GM12801 (cell line): ENCODE measurements at regions not wholly inside any gene's neighbourhood (a gene's known extent, or its start where the extent isn't known, plus 50 kb on each side); places are given as distances from the start of the nearest gene placed in this dataset.

ENCODE experiments used
- TF ChIP-seq, protein P1 (sequence below): IDR thresholded peaks from one replicate; pipeline ENCODE4 v1.5.1; 2011; ENCODE audit warnings: control low read depth; ENCODE audit not compliant: insufficient read length; ENCODE audit errors: extremely low read depth

DNA sequence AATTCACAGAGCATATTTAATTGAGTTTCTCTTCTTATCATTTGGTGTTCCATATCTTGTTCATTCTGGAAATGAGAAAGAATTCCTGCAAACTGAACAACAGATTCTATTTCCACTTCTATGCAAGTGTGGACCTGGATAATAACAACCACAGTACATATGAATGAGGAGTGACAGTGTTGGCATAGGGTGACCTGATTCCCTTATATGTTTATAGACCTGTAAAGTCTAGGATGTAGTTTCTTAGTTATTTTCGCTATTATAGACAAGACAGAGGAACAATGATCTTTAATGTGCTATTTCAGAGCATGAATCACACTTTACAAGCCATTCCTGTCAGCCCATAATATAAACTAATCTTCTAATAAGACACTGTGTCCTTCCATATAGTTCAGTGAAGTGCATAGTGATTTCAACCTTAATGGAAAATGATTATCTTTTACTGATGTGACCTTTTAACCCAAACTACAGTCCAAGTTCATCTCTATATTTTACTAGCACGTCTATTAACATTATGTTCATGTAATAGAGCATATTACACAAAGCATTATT lies 88.2 kb upstream of the FAM174A start:
- TF ChIP-seq, protein P1, sequence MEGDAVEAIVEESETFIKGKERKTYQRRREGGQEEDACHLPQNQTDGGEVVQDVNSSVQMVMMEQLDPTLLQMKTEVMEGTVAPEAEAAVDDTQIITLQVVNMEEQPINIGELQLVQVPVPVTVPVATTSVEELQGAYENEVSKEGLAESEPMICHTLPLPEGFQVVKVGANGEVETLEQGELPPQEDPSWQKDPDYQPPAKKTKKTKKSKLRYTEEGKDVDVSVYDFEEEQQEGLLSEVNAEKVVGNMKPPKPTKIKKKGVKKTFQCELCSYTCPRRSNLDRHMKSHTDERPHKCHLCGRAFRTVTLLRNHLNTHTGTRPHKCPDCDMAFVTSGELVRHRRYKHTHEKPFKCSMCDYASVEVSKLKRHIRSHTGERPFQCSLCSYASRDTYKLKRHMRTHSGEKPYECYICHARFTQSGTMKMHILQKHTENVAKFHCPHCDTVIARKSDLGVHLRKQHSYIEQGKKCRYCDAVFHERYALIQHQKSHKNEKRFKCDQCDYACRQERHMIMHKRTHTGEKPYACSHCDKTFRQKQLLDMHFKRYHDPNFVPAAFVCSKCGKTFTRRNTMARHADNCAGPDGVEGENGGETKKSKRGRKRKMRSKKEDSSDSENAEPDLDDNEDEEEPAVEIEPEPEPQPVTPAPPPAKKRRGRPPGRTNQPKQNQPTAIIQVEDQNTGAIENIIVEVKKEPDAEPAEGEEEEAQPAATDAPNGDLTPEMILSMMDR: no peak

DNA sequence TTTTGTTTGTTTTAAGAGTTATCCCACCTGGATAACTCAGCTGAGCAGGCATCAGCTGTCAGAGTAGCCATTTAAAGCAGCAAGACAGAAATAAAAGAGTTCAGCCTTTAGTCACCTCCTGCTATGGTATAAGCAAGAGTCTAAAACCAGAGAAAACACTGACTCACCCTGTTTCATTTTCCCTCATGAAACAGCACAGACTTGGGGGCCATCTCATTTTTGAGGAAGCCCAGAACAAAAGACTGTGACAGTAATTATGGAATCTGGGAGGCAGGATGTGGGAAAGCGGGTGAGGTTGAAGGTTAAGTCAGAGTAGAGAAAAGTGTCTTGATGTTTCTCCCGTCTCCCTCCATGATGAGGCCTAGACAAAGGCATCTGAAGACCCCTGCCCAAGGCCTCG lies 90.2 kb upstream of the FAM174A start:
- TF ChIP-seq, protein P1: no peak

- TF ChIP-seq, protein P1: no peak
Observed at GRCh38 chr5:100434815-100435214, 100.4 kb upstream of the FAM174A start.

GRCh38 chr5:100432741-100433140 lies 102.4 kb upstream of the FAM174A start:
- TF ChIP-seq, protein P1: no peak

- TF ChIP-seq, protein P1: peak; percentile 54
Observed at GRCh38 chr5:100430268-100431195, 104.6 kb upstream of the FAM174A start.

DNA sequence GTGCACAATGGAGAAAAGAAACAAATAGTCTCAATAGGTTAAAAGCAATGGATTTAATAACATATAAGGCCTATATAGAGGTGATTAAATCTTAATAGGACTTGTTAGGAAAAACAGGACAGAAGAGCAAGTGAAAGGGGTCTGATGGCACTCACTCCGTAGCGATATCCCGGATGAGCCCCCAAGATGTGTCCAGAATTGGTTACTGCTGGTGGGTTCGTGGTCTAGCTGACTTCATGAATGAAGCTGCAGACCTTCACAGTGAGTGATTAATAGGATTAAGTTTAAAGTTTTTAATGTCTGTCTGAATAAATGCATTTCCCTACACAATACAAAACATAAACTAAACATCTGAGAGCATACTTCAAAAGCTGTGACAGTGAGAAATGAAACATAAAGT lies 110.4 kb upstream of the FAM174A start:
- TF ChIP-seq, protein P1: no peak

DNA sequence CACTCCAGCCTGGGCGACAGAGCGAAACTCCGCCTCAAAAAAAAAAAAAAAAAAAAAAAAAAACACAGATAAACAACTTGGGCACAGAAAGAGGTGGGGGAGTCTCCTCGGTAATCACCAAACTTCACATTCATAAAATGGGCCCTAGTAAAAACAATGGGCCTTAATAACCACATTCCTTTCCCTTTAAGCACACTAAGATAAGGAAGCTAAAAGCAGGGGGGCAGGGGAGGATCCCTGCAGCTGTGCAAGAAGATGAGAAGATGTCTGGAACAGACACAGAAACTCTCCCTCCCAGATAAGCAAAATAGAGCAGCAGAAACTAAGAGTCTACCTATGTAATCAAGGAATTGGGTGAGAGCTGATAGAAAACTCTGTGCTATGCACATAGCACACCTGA lies 111.2 kb upstream of the FAM174A start:
- TF ChIP-seq, protein P1: no peak
